Kidney (tissue), 13 donors: ENCODE measurements at regions not wholly inside any gene's neighbourhood (a gene's known extent, or its start where the extent isn't known, plus 50 kb on each side); places are given as distances from the start of the nearest gene placed in this dataset.

Source experiments
- DNase-seq, 5 donors: peaks; one replicate each; pipeline ENCODE4 v3.0.0-alpha.2; 2013 to 2020
- FAIRE-seq: peaks from 2 replicates; lab custom pipeline; 2012; peaks lifted over from hg19 to GRCh38; lab: Jason Lieb, UNC
- H3K27ac ChIP-seq, 2 donors: one replicate each; pipeline ENCODE4 v1.7.0; 2013; ENCODE audit warnings: low read depth in 2 of 2, low read length in 2 of 2, inconsistent platforms in 1 of 2
- H3K27me3 ChIP-seq: one replicate; pipeline ENCODE4 v1.7.1; 2013; ENCODE audit warnings: low read length, inconsistent platforms; ENCODE audit not compliant: control insufficient read depth, insufficient read depth
- H3K36me3 ChIP-seq, 3 donors: one replicate each; pipeline versions ENCODE4 v1.7.0 to v1.7.1; 2013; ENCODE audit warnings: low read length in 3 of 3, control low read depth in 1 of 3, inconsistent platforms in 1 of 3; ENCODE audit not compliant: insufficient read depth in 3 of 3, control insufficient read depth in 2 of 3
- H3K4me1 ChIP-seq, 3 donors: one replicate each; pipeline versions ENCODE4 v1.7.0 to v1.7.1; 2013; ENCODE audit warnings: low read length in 3 of 3, inconsistent platforms in 1 of 3, low read depth in 1 of 3; ENCODE audit not compliant: control insufficient read depth in 2 of 3, insufficient read depth in 2 of 3
- H3K4me3 ChIP-seq, 3 donors: one replicate each; pipeline versions ENCODE4 v1.7.0 to v1.8.1; 2013; ENCODE audit warnings: low read length in 3 of 3, control low read depth in 1 of 3, inconsistent platforms in 1 of 3
- H3K9ac ChIP-seq, 3 donors: one replicate each; pipeline versions ENCODE4 v1.7.0 to v1.7.1; 2013; ENCODE audit warnings: low read length in 3 of 3, control low read depth in 1 of 3, inconsistent platforms in 1 of 3
- H3K9me3 ChIP-seq, 3 donors: one replicate each; pipeline versions ENCODE4 v1.7.0 to v1.7.1; 2013; ENCODE audit warnings: low read length in 3 of 3, control low read depth in 1 of 3, inconsistent platforms in 1 of 3; ENCODE audit not compliant: control insufficient read depth in 2 of 3, insufficient read depth in 1 of 3
- CTCF ChIP-seq: IDR thresholded peaks from 3 replicates; pipeline ENCODE4 v1.5.1; 2012; ENCODE audit warnings: mild to moderate bottlenecking, moderate library complexity, borderline replicate concordance; ENCODE audit not compliant: insufficient read depth; ENCODE audit errors: extremely low read depth
- intact Hi-C: fragments of 100-400 bp; cut with DNase I; formaldehyde crosslinking; loops from one replicate; pipeline ENCODE4 v1.11.1; 2022
- donor health status: control.
- donor health status: control.
- donor health status: control.
- donor health status: control.
- donor health status: control.
- donor health status: DM: yes; HTN: yes; CAD: no.
- donor health status: Normal renal cell carcinoma (clear cell type).

DNA sequence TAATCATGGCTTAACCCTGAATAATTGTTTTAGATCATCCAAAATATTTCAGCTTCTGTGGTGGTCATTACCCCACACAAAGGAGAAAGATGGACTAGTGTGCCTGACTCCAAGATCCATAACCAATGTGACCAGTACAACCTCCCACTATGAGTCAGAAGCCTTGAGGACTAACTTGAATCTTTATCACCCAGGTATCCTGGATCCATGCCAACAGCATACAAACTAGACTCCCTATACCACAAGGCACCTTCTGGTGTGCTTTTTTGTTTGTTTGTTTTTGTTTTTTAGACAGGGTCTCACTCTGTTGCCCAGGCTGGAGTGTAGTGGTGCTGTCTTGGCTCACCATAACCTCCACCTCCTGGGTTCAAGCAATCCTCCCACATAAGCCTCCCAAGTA, 317.7 kb downstream of the VPS13C start:
- no peaks in the 10 kb centered on the region for H3K4me1 ChIP-seq
- no peaks in the 10 kb centered on the region for H3K36me3 ChIP-seq
- H3K9me3 ChIP-seq: no peaks in the 10 kb centered on the region
- FAIRE-seq: no peak
- H3K27me3 ChIP-seq: no peaks in the 10 kb centered on the region
- DNase-seq: no peak
- H3K9ac ChIP-seq: no peak overlapping the region
- no peak overlapping the region for H3K27ac ChIP-seq
- no peak overlapping the region for H3K4me3 ChIP-seq
- no peak for TF ChIP-seq CTCF
- intact Hi-C loops: no loop called here

GRCh38 chr15:61736790-61737189, 323.5 kb downstream of the VPS13C start:
- no peaks in the 10 kb centered on the region for H3K36me3 ChIP-seq
- H3K4me3 ChIP-seq: no peak overlapping the region
- no peak for TF ChIP-seq CTCF
- no peak overlapping the region for H3K9ac ChIP-seq
- no peak overlapping the region for H3K27ac ChIP-seq
- FAIRE-seq (no peak), DNase-seq (no peak)
- H3K9me3 ChIP-seq: no peaks in the 10 kb centered on the region
- H3K4me1 ChIP-seq: no peaks in the 10 kb centered on the region
- no peaks in the 10 kb centered on the region for H3K27me3 ChIP-seq
- intact Hi-C loops: no loop called here

DNA sequence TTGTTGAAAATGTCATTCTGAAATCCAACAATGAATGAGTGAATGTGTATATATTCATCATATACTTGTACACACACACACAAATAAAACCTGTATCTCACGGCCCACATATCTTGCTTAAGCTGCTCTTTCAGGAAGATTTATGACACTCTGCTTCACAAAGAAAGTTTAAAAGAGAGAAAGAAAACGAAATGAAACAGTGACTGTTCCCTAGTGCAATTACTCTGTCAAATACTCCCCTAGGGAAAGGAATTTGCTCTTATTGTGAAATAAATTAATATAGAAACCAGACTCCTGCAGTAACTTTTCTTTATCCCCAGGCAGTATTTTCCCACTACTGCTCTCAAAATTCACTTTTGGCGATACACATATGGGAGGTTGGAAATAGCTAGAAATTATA, 329.1 kb downstream of the VPS13C start:
- H3K9ac ChIP-seq: no peak overlapping the region
- no peaks in the 10 kb centered on the region for H3K27me3 ChIP-seq
- no peak overlapping the region for H3K4me3 ChIP-seq
- no peak for TF ChIP-seq CTCF
- DNase-seq (peak in 2 of 5 donors; percentile 30 to 55), FAIRE-seq (no peak)
- H3K9me3 ChIP-seq: no peaks in the 10 kb centered on the region
- no peak overlapping the region for H3K27ac ChIP-seq
- intact Hi-C loops: no loop called here
- no peaks in the 10 kb centered on the region for H3K4me1 ChIP-seq
- H3K36me3 ChIP-seq: no peaks in the 10 kb centered on the region

DNA sequence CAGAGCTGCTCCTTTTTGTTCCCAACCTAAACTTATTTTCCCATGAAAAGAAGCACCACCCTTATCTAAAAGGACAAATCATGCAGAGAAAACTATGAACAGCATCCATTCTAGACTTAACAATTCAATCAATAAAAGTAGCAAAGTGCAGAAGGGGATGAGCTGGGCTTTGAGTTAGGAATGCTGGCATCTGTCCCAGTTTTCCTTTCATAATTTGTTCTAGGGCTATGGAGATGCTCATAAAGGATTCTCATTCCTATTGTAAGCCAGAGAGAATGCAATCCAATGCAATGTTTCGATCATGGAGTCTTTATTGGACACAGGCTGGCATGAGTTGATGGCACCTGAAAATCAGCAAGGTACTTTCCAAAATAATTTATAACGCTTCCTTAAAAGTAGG, 330.6 kb downstream of the VPS13C start:
- no peaks in the 10 kb centered on the region for H3K36me3 ChIP-seq
- intact Hi-C loops: no loop called here
- TF ChIP-seq CTCF: no peak
- H3K9ac ChIP-seq: no peak overlapping the region
- no peak overlapping the region for H3K27ac ChIP-seq
- no peak overlapping the region for H3K4me3 ChIP-seq
- DNase-seq: no peak
- no peaks in the 10 kb centered on the region for H3K27me3 ChIP-seq
- FAIRE-seq: no peak
- H3K9me3 ChIP-seq: no peaks in the 10 kb centered on the region
- no peaks in the 10 kb centered on the region for H3K4me1 ChIP-seq
